Heart left ventricle (tissue), 16 donors: ENCODE measurements at regions not wholly inside any gene's neighbourhood (a gene's known extent, or its start where the extent isn't known, plus 50 kb on each side); places are given as distances from the start of the nearest gene placed in this dataset.

ENCODE experiments used
- ATAC-seq, 4 donors: fragments of 200-7000 bp; cut with Tn5 transposase; one replicate each; pipeline ENCODE4 v1.9.1; 2020 to 2022; ENCODE audit warnings: moderate library complexity in 4 of 4, mild to moderate bottlenecking in 3 of 4, moderate number of reproducible peaks in 1 of 4
- DNase-seq, 5 donors: peaks; one replicate each; pipeline ENCODE4 v3.0.0-alpha.2; 2020
- H3K27ac ChIP-seq, 12 donors: fragments of 200-600 bp; sonication (generic) in 4 of 12; one replicate each; pipeline versions ENCODE4 v1.5.0 to v1.8.0; 2016 to 2022; ENCODE audit warnings: mild to moderate bottlenecking in 2 of 12
- H3K27me3 ChIP-seq, 9 donors: fragments of 200-600 bp; sonication (generic) in 2 of 9; one replicate each; pipeline versions ENCODE4 v1.5.1 to v1.8.0; 2016 to 2022; ENCODE audit warnings: mild to moderate bottlenecking in 3 of 9
- H3K36me3 ChIP-seq, 9 donors: fragments of 200-600 bp; sonication (generic) in 2 of 9; one replicate each; pipeline versions ENCODE4 v1.5.0 to v1.8.0; 2018 to 2022; ENCODE audit warnings: mild to moderate bottlenecking in 2 of 9
- H3K4me1 ChIP-seq, 12 donors: fragments of 200-600 bp; sonication (generic) in 4 of 12; one replicate each; pipeline versions ENCODE4 v1.5.0 to v1.8.0; 2016 to 2022; ENCODE audit warnings: mild to moderate bottlenecking in 3 of 12
- H3K4me3 ChIP-seq, 12 donors: fragments of 200-600 bp; sonication (generic) in 4 of 12; one replicate each; pipeline versions ENCODE4 v1.5.0 to v1.8.0; 2017 to 2022; ENCODE audit warnings: mild to moderate bottlenecking in 9 of 12, moderate library complexity in 4 of 12
- H3K9me3 ChIP-seq, 12 donors: fragments of 200-600 bp; sonication (generic) in 4 of 12; one replicate each; pipeline versions ENCODE4 v1.5.0 to v1.8.0; 2016 to 2022; ENCODE audit warnings: mild to moderate bottlenecking in 1 of 12
- CTCF ChIP-seq, 12 donors: fragments of 200-600 bp; sonication (generic) in 4 of 12; IDR thresholded peaks; one replicate each; pipeline versions ENCODE4 v1.5.0 to v1.8.0; 2018 to 2022; ENCODE audit warnings: antibody characterized with exemption in 12 of 12, mild to moderate bottlenecking in 5 of 12
- POLR2A ChIP-seq, 2 donors: fragments of 450-650 bp; IDR thresholded peaks; one replicate each; pipeline ENCODE4 v1.6.1; 2017; ENCODE audit warnings: antibody characterized with exemption in 2 of 2, mild to moderate bottlenecking in 2 of 2, moderate library complexity in 2 of 2
- WGBS, 4 donors: extraction: QIAGEN DNeasy Blood & Tissue Kit in 2 of 4; methylation state at CpG; one replicate each; pipeline versions ENCODE4 v1.1.5 to v1.1.7; 2013 to 2018; 5-methylcytosine and 5-hydroxymethylcytosine counted together
- intact Hi-C, 10 donors: fragments of 100-400 bp; cut with DNase I; formaldehyde crosslinking; loops; one replicate each; pipeline versions ENCODE4 v1.11.1 to v1.14.2; 2022
- donor health status: ischemic (EF 13 %, LVEDD 7.1; RV severe dilation, severe dysfunction).
- donor health status: healthy with polysubstance abuse.
- donor health status: DM: no; HTN: yes; CAD: no.
- donor health status: DM: no; HTN: no; CAD: no.
- donor health status: ischemic (EF 25% LVEDD 6.9; RV normal size, moderate dysfunction).
- donor health status: ischemic (EF 25% LVEDD 5.7; RV mildly dilated, moderate dysfunction).
- donor health status: healthy.
- donor health status: DM: yes; HTN: yes; CAD: no.
- donor health status: ischemic (EF 35%, LVEDD 5.7; RV mildly dilated, moderate dysfunction).
- donor health status: nonischemic (EF 11% LVEDD 7.7; RV severe dilation, severe dysfunction).
- donor health status: DM: yes; HTN: yes; CAD: no.
- donor health status: PGD.
- donor health status: ischemic (EF 29% LVEDD 5.4; RV normal size, mild dysfunction).
- donor health status: nonischemic (EF 23%, LVEDD 6.1; RV moderate dilation, normal function).

GRCh38 chr5:93921001-93921400 is 179.6 kb upstream of the POU5F2 start:
- ATAC-seq (no peak), DNase-seq (no peak)
- no peaks in the 10 kb centered on the region for H3K27me3 ChIP-seq
- 80 to 97% (median 91%) methylated on average over 2 of the region's 2 CpGs for WGBS, 4 donors
- no peaks in the 10 kb centered on the region for H3K4me1 ChIP-seq
- no peaks in the 10 kb centered on the region for H3K36me3 ChIP-seq
- TF ChIP-seq POLR2A (IDR thresholded peaks at IDR 0.05): no peak
- TF ChIP-seq CTCF (IDR thresholded peaks at IDR 0.05): no peak
- H3K9me3 ChIP-seq: no peaks in the 10 kb centered on the region
- intact Hi-C loops: loop anchor here in 1 of 10 donors (10.0 kb wide), 1 partner anchor 184 kb away; no protein-coding TSS in a partner anchor
- no peak overlapping the region for H3K4me3 ChIP-seq
- H3K27ac ChIP-seq: no peak overlapping the region

GRCh38 chr5:93916872-93917271 is 175.5 kb upstream of the POU5F2 start:
- intact Hi-C loops: loop anchor here in 5 of 10 donors (10.0 kb wide), 2 partner anchors 312 to 332 kb away; partner anchors contain the start of genes NR2F1 (in 2 of the 5) and NR2F1-AS1 (in 2 of the 5)
- no peak for DNase-seq

GRCh38 chr5:93915142-93915553 is 173.7 kb upstream of the POU5F2 start:
- no peak for ATAC-seq
- Histone ChIP-seq H3K9me3 (no peaks in the 10 kb centered on the region), H3K4me1 (no peaks in the 10 kb centered on the region), H3K36me3 (no peaks in the 10 kb centered on the region), H3K27ac (no peak overlapping the region), H3K4me3 (no peak overlapping the region), H3K27me3 (no peaks in the 10 kb centered on the region)
- TF ChIP-seq CTCF (IDR thresholded peaks at IDR 0.05): peak; percentile 21 to 62 (median 50)
- TF ChIP-seq POLR2A (IDR thresholded peaks at IDR 0.05): no peak
- intact Hi-C loops: loop anchor here in 5 of 10 donors (10.0 kb wide), 2 partner anchors 310 to 330 kb away; partner anchors contain the start of genes NR2F1 (in 2 of the 5) and NR2F1-AS1 (in 2 of the 5)
- no peak for DNase-seq

More at GRCh38 chr5:93916872-93917271, 175.5 kb upstream of the POU5F2 start:
- H3K27ac ChIP-seq: no peak overlapping the region
- WGBS, 4 donors: 90 to 99% (median 97%) methylated on average over 1 of the region's 1 CpG
- no peaks in the 10 kb centered on the region for H3K27me3 ChIP-seq
- no peak for ATAC-seq
- TF ChIP-seq CTCF (IDR thresholded peaks at IDR 0.05) (no peak), POLR2A (IDR thresholded peaks at IDR 0.05) (no peak)
- H3K36me3 ChIP-seq: no peaks in the 10 kb centered on the region
- no peak overlapping the region for H3K4me3 ChIP-seq
- no peaks in the 10 kb centered on the region for H3K4me1 ChIP-seq
- H3K9me3 ChIP-seq: no peaks in the 10 kb centered on the region

- H3K36me3 ChIP-seq: no peaks in the 10 kb centered on the region
- H3K4me3 ChIP-seq: no peak overlapping the region
- no peaks in the 10 kb centered on the region for H3K27me3 ChIP-seq
- WGBS, 4 donors: 56 to 70% (median 65%) methylated on average over 2 of the region's 2 CpGs
- H3K4me1 ChIP-seq: no peaks in the 10 kb centered on the region
- no peak for DNase-seq
- H3K9me3 ChIP-seq: no peaks in the 10 kb centered on the region
- intact Hi-C loops: loop anchor here in 5 of 10 donors (10.0 kb wide), 2 partner anchors 307 to 327 kb away; partner anchors contain the start of genes NR2F1 (in 2 of the 5) and NR2F1-AS1 (in 2 of the 5)
- no peak for TF ChIP-seq CTCF (IDR thresholded peaks at IDR 0.05)
- no peak overlapping the region for H3K27ac ChIP-seq
- no peak for ATAC-seq
These were observed 170.2 kb upstream of the POU5F2 start for GRCh38 chr5:93911609-93912008.
